Liver (tissue), 3 donors: ENCODE measurements at regions not wholly inside any gene's neighbourhood (a gene's known extent, or its start where the extent isn't known, plus 50 kb on each side); places are given as distances from the start of the nearest gene placed in this dataset.

ENCODE experiments used
- CTCF ChIP-seq: fragments of 150-350 bp; IDR thresholded peaks from 2 replicates; pipeline ENCODE4 v1.5.1; 2017; ENCODE audit warnings: improper control_type of control experiment, low read depth, low read length; ENCODE audit not compliant: missing input control
- FOXA1 ChIP-seq: IDR thresholded peaks from 2 replicates; pipeline ENCODE4 v1.6.1; 2016; ENCODE audit warnings: antibody characterized with exemption
- GABPA ChIP-seq, 2 donors: IDR thresholded peaks in 1 of 2; conservative IDR thresholded peaks in 1 of 2; 2 replicates each; pipeline ENCODE4 v1.6.1; 2016; ENCODE audit warnings: antibody characterized with exemption in 2 of 2, mild to moderate bottlenecking in 1 of 2, moderate library complexity in 1 of 2
- HNF4A ChIP-seq, 2 donors: conservative IDR thresholded peaks; 2 replicates each; pipeline ENCODE4 v1.6.1; 2016; ENCODE audit warnings: antibody characterized with exemption in 2 of 2, mild to moderate bottlenecking in 2 of 2
- JUND ChIP-seq, 2 donors: IDR thresholded peaks; 2 replicates each; pipeline ENCODE4 v1.6.1; 2016; ENCODE audit warnings: antibody characterized with exemption in 2 of 2
- MAX ChIP-seq: IDR thresholded peaks from 2 replicates; pipeline ENCODE4 v1.6.1; 2016; ENCODE audit warnings: antibody characterized with exemption
- NR2F2 ChIP-seq: IDR thresholded peaks from 2 replicates; pipeline ENCODE4 v1.6.1; 2016; ENCODE audit warnings: antibody characterized with exemption
- RAD21 ChIP-seq, 2 donors: IDR thresholded peaks; 2 replicates each; pipeline ENCODE4 v1.6.1; 2016; ENCODE audit warnings: antibody characterized with exemption in 2 of 2, mild to moderate bottlenecking in 2 of 2
- SP1 ChIP-seq: IDR thresholded peaks from 2 replicates; pipeline ENCODE4 v1.6.1; 2018; ENCODE audit warnings: antibody characterized with exemption, mild to moderate bottlenecking
- TAF1 ChIP-seq: conservative IDR thresholded peaks from 2 replicates; pipeline ENCODE4 v1.6.1; 2016; ENCODE audit warnings: antibody characterized with exemption, mild to moderate bottlenecking
- YY1 ChIP-seq: IDR thresholded peaks from 2 replicates; pipeline ENCODE4 v1.6.1; 2016; ENCODE audit warnings: antibody characterized with exemption, mild to moderate bottlenecking
- TF ChIP-seq, protein P1 (sequence below): IDR thresholded peaks from 2 replicates; pipeline ENCODE4 v1.6.1; 2016; ENCODE audit warnings: antibody characterized with exemption, mild to moderate bottlenecking
- donor health status: healthy.
- donor health status: healthy.

DNA sequence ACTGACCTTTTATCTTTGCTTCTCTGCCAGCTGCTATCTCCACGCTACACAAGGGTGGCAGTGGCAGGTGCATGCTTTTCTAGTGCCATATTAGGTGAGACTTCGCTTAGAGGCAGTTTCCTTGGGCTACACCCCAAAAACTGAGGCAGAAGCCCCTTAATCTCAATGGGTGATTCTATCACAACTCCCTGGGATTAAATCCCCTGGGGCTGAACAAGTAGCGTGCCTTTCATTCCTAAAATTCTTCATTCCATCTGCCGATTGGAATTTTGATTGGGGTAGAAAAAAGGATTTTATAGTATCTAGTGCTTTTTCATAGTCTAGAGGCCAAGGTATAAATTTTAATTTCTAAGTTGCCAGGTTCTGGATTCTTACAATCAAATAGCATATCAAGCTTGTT is 1040.5 kb upstream of the ACVR2A start:
- TF ChIP-seq CTCF (no peak), YY1 (no peak), GABPA (IDR thresholded peaks at IDR 0.05 in 1 of 2, conservative IDR thresholded peaks at IDR 0.05 in 1 of 2) (no peak), RAD21 (IDR thresholded peaks at IDR 0.05) (no peak), TAF1 (no peak), SP1 (no peak), HNF4A (conservative IDR thresholded peaks at IDR 0.05) (no peak), NR2F2 (no peak), JUND (IDR thresholded peaks at IDR 0.05) (no peak), FOXA1 (no peak), MAX (no peak)
- TF ChIP-seq, protein P1, sequence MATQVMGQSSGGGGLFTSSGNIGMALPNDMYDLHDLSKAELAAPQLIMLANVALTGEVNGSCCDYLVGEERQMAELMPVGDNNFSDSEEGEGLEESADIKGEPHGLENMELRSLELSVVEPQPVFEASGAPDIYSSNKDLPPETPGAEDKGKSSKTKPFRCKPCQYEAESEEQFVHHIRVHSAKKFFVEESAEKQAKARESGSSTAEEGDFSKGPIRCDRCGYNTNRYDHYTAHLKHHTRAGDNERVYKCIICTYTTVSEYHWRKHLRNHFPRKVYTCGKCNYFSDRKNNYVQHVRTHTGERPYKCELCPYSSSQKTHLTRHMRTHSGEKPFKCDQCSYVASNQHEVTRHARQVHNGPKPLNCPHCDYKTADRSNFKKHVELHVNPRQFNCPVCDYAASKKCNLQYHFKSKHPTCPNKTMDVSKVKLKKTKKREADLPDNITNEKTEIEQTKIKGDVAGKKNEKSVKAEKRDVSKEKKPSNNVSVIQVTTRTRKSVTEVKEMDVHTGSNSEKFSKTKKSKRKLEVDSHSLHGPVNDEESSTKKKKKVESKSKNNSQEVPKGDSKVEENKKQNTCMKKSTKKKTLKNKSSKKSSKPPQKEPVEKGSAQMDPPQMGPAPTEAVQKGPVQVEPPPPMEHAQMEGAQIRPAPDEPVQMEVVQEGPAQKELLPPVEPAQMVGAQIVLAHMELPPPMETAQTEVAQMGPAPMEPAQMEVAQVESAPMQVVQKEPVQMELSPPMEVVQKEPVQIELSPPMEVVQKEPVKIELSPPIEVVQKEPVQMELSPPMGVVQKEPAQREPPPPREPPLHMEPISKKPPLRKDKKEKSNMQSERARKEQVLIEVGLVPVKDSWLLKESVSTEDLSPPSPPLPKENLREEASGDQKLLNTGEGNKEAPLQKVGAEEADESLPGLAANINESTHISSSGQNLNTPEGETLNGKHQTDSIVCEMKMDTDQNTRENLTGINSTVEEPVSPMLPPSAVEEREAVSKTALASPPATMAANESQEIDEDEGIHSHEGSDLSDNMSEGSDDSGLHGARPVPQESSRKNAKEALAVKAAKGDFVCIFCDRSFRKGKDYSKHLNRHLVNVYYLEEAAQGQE = no peak
